IPS DF 6.9 (cell line): ENCODE measurements at regions not wholly inside any gene's neighbourhood (a gene's known extent, or its start where the extent isn't known, plus 50 kb on each side); places are given as distances from the start of the nearest gene placed in this dataset.

Experiments
- DNase-seq: peaks from one replicate; pipeline ENCODE4 v3.0.0-alpha.2; 2013; ENCODE audit warnings: low read depth, low spot score
- H3K27ac ChIP-seq: one replicate; pipeline ENCODE4 v1.5.1; 2013; ENCODE audit warnings: low read length, control low read depth
- H3K27me3 ChIP-seq: 2 replicates; pipeline ENCODE4 v1.6.1; 2013; ENCODE audit warnings: mild to moderate bottlenecking, low read length; ENCODE audit not compliant: control insufficient read depth, insufficient read depth
- H3K36me3 ChIP-seq: 2 replicates; pipeline ENCODE4 v1.6.1; 2013; ENCODE audit warnings: low read length; ENCODE audit not compliant: control insufficient read depth, insufficient read depth
- H3K4me1 ChIP-seq: 2 replicates; pipeline ENCODE4 v1.6.1; 2013; ENCODE audit warnings: low read length; ENCODE audit not compliant: control insufficient read depth, insufficient read depth
- H3K4me3 ChIP-seq: 2 replicates; pipeline ENCODE4 v1.5.1; 2013; ENCODE audit warnings: mild to moderate bottlenecking, low read length
- H3K9me3 ChIP-seq: 2 replicates; pipeline ENCODE4 v1.6.1; 2013; ENCODE audit warnings: low read length, inconsistent platforms; ENCODE audit not compliant: control insufficient read depth, insufficient read depth
- WGBS: extraction: QIAGEN DNeasy Blood & Tissue Kit; methylation state at CpG from one replicate; pipeline ENCODE4 v1.1.7; 2013; ENCODE audit warnings: mixed read lengths, missing lambda C conversion rate; ENCODE audit not compliant: insufficient read length, insufficient coverage; 5-methylcytosine and 5-hydroxymethylcytosine counted together

- no peak for DNase-seq
- Histone ChIP-seq H3K9me3 (no peaks in the 10 kb centered on the region), H3K27ac (no peak overlapping the region), H3K36me3 (no peaks in the 10 kb centered on the region), H3K4me3 (no peak overlapping the region), H3K4me1 (no peaks in the 10 kb centered on the region), H3K27me3 (no peaks in the 10 kb centered on the region)
- no CpG with 5 or more reads among the region's 1 CpG for WGBS
Measured at GRCh38 chr7:125555916-125556315, 626.3 kb upstream of the POT1 start.

- Histone ChIP-seq H3K4me1 (no peaks in the 10 kb centered on the region), H3K27ac (no peak overlapping the region), H3K36me3 (no peaks in the 10 kb centered on the region), H3K4me3 (no peak overlapping the region), H3K27me3 (no peaks in the 10 kb centered on the region), H3K9me3 (no peaks in the 10 kb centered on the region)
- WGBS, result no CpG with 5 or more reads among the region's 5 CpGs
- no peak for DNase-seq
Measured at GRCh38 chr7:125551008-125551407, 621.4 kb upstream of the POT1 start.

- Histone ChIP-seq H3K9me3 (no peaks in the 10 kb centered on the region), H3K27ac (no peak overlapping the region), H3K4me3 (no peak overlapping the region), H3K4me1 (no peaks in the 10 kb centered on the region), H3K36me3 (no peaks in the 10 kb centered on the region), H3K27me3 (no peaks in the 10 kb centered on the region)
- DNase-seq, result no peak
- WGBS, result no CpG with 5 or more reads among the region's 2 CpGs
Measured at GRCh38 chr7:125547505-125547904, 617.9 kb upstream of the POT1 start.

GRCh38 chr7:125530553-125530952, 600.9 kb upstream of the POT1 start:
- no peak overlapping the region for H3K4me3 ChIP-seq
- no peaks in the 10 kb centered on the region for H3K36me3 ChIP-seq
- H3K9me3 ChIP-seq, result no peaks in the 10 kb centered on the region
- no peaks in the 10 kb centered on the region for H3K27me3 ChIP-seq
- no peak for DNase-seq
- H3K27ac ChIP-seq, result no peak overlapping the region
- no peaks in the 10 kb centered on the region for H3K4me1 ChIP-seq
- WGBS, result 100% methylated on average over 1 of the region's 1 CpG

- Histone ChIP-seq H3K27me3 (no peaks in the 10 kb centered on the region), H3K36me3 (no peaks in the 10 kb centered on the region), H3K4me3 (no peak overlapping the region), H3K4me1 (no peaks in the 10 kb centered on the region), H3K27ac (no peak overlapping the region), H3K9me3 (no peaks in the 10 kb centered on the region)
- no peak for DNase-seq
- WGBS, result no CpG with 5 or more reads among the region's 1 CpG
Measured at GRCh38 chr7:125529249-125529648, 599.6 kb upstream of the POT1 start.

- Histone ChIP-seq H3K27me3 (no peaks in the 10 kb centered on the region), H3K36me3 (no peaks in the 10 kb centered on the region), H3K4me1 (no peaks in the 10 kb centered on the region), H3K4me3 (no peak overlapping the region), H3K27ac (no peak overlapping the region), H3K9me3 (no peaks in the 10 kb centered on the region)
- DNase-seq, result no peak
- WGBS, result no CpG with 5 or more reads among the region's 5 CpGs
Measured at GRCh38 chr7:125526958-125527357, 597.3 kb upstream of the POT1 start.

- Histone ChIP-seq H3K9me3 (no peaks in the 10 kb centered on the region), H3K36me3 (no peaks in the 10 kb centered on the region), H3K27me3 (no peaks in the 10 kb centered on the region), H3K4me3 (no peak overlapping the region), H3K27ac (no peak overlapping the region), H3K4me1 (no peaks in the 10 kb centered on the region)
- no CpG with 5 or more reads among the region's 1 CpG for WGBS
- DNase-seq, result no peak
Measured at GRCh38 chr7:125526092-125526491, 596.5 kb upstream of the POT1 start.

- no peak overlapping the region for H3K27ac ChIP-seq
- H3K4me3 ChIP-seq, result no peak overlapping the region
- H3K36me3 ChIP-seq, result no peaks in the 10 kb centered on the region
- no peaks in the 10 kb centered on the region for H3K27me3 ChIP-seq
- no peak for DNase-seq
- no CpG with 5 or more reads among the region's 4 CpGs for whole genome bisulfite sequencing
- no peaks in the 10 kb centered on the region for H3K4me1 ChIP-seq
- H3K9me3 ChIP-seq, result no peaks in the 10 kb centered on the region
Measured at GRCh38 chr7:125516194-125516593, 586.6 kb upstream of the POT1 start.

- Histone ChIP-seq H3K36me3 (no peaks in the 10 kb centered on the region), H3K4me3 (no peak overlapping the region), H3K27ac (no peak overlapping the region), H3K4me1 (no peaks in the 10 kb centered on the region), H3K9me3 (no peaks in the 10 kb centered on the region), H3K27me3 (no peaks in the 10 kb centered on the region)
- no CpG with 5 or more reads among the region's 1 CpG for WGBS
- no peak for DNase-seq
Measured at GRCh38 chr7:125512373-125512772, 582.7 kb upstream of the POT1 start.

- Histone ChIP-seq H3K27ac (no peak overlapping the region), H3K36me3 (no peaks in the 10 kb centered on the region), H3K9me3 (no peaks in the 10 kb centered on the region), H3K4me3 (no peak overlapping the region), H3K4me1 (no peaks in the 10 kb centered on the region; the same call in 1 of the 2 replicates), H3K27me3 (no peaks in the 10 kb centered on the region)
- no peak for DNase-seq
- WGBS, result no CpG with 5 or more reads among the region's 5 CpGs
Measured at GRCh38 chr7:125511310-125511709, 581.7 kb upstream of the POT1 start.

GRCh38 chr7:125506331-125506730, 576.7 kb upstream of the POT1 start:
- H3K36me3 ChIP-seq, result no peaks in the 10 kb centered on the region
- WGBS, result no CpG with 5 or more reads among the region's 4 CpGs
- no peak for DNase-seq

More at GRCh38 chr7:125506331-125506730, 576.7 kb upstream of the POT1 start:
- peaks cover 5% of the 10 kb centered on the region; the same call in 1 of the 2 replicates for H3K4me1 ChIP-seq
- no peaks in the 10 kb centered on the region for H3K9me3 ChIP-seq
- no peaks in the 10 kb centered on the region for H3K27me3 ChIP-seq
- no peak overlapping the region for H3K27ac ChIP-seq
- no peak overlapping the region for H3K4me3 ChIP-seq
